ENCODE measurements at regions not wholly inside any gene's neighbourhood (a gene's known extent, or its start where the extent isn't known, plus 50 kb on each side); places are given as distances from the start of the nearest gene placed in this dataset.
"Not testable (repeated sequence)": the region's sequence is repeated elsewhere in the genome, so short reads cannot be mapped to it uniquely, and the experiment has no call there.

DNA sequence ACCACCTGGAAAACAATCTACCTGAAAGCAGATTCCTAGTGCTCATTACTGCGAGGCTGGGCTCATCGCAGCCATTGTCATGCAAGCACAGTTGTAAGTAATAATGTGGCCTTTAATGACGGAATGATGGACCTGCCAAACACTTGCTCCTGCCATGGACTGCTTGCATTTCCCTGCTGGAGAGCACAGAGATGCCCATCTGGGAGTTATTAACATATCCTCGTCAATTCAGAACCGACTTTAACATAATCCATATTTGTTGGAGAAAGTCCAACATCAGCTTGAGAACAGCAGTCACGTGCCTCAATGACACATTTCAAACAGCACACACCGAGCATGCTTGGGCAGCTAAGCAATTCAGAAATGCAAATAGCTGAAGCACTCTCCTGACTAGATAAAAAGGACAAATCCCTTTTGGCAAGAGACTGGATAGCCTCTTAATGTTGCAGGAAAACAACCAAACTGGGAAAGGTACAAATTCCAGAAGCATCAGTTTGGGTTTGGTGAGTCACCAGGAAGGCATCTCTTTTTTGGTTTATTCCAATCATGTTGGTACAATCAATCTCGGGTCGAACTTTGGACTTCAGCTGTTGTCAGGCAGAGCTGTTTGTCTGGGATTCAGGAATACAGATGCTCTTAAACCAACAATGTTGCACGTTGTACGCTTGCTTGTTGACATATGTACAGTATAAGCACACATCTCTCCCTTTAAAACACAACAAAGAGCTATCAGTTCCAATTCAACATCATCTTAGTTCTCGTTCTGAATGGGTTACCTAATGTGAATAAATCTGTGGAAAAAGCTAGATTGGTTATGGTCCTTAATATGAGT, 395.8 kb downstream of the LNPK start:
- Mint-ChIP-seq H3K27ac (no peak overlapping the region), H3K36me3 (ENCODE audit: low read depth) (no peaks in the 10 kb centered on the region), H3K4me1 (ENCODE audit: low read depth) (no peaks in the 10 kb centered on the region), H3K4me3 (no peak overlapping the region), H3K9me3 (no peaks in the 10 kb centered on the region), H3K27me3 (peaks cover 3% of the 10 kb centered on the region)

GRCh38 chr2:175605640-175606009, 396.4 kb downstream of the LNPK start:
- Mint-ChIP-seq H3K4me3 (no peak overlapping the region), H3K9me3 (no peaks in the 10 kb centered on the region), H3K27ac (no peak overlapping the region), H3K4me1 (ENCODE audit: low read depth) (no peaks in the 10 kb centered on the region), H3K36me3 (ENCODE audit: low read depth) (no peaks in the 10 kb centered on the region), H3K27me3 (peaks cover 3% of the 10 kb centered on the region)

DNA sequence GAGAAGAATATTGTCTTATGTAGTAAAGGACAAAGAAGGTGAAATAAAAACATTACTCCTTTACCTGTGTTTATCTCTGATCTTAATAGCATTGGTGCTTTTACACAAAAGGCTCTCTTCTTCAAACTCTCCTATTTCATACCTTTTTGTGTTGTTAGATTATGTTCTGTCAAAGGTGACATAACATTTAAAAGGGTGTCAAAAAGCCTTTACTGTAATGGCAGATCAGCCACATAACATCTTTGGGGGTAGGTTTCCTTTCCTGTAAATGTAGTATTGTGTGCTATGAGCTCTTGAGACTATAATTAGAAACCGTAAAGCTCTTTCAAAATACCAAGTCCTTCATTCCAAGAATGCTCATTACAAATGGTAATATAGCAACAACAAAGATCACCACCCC, 400.1 kb downstream of the LNPK start:
- Mint-ChIP-seq H3K9me3 (no peaks in the 10 kb centered on the region), H3K27ac (no peak overlapping the region), H3K4me3 (no peak overlapping the region), H3K36me3 (ENCODE audit: low read depth) (no peaks in the 10 kb centered on the region), H3K27me3 (peaks cover 3% of the 10 kb centered on the region), H3K4me1 (ENCODE audit: low read depth) (no peaks in the 10 kb centered on the region)

DNA sequence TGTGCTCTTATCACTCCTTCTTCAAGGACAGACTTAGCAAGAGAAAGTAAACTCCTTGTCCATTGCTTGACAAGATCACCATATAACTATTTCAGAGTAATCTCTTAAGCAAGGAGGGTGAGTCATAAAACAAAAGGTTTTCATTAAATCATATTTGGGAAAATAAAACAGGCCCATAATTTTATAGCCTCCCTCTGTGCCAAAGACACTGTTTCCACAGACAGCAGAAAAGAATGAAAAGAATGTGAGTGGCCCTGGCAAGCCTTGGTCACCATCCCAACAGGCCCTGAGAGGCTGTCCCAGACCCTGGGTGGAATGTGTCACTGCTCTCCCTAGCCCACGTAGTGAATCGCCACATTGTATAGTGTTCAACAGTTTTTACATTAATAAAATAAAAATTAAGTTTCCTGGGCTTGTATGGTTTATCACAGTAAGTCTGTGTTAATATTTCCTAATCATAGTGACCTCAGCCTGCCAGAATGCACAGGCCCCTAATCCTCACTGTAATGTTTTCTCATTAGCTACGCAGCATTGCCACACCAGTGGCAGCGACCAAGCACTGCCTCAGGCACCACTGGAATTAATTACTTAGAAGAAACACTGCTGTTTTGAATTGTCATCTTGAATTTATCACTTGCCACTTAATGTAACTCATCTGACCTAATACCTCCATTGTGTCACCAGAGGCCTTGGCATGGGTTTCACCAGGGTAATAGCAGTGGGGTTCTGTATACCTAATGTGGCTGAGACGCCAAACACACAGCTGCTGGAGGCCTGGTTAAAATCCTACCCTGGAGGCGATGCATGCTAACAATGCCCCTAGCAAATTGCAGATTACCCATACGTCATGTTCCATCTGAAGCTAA, 401.9 kb downstream of the LNPK start:
- no peaks in the 10 kb centered on the region for H3K9me3 Mint-ChIP-seq
- peaks cover 3% of the 10 kb centered on the region for H3K27me3 Mint-ChIP-seq
- H3K4me3 Mint-ChIP-seq = no peak overlapping the region
- H3K4me1 Mint-ChIP-seq (ENCODE audit: low read depth) = no peaks in the 10 kb centered on the region
- H3K36me3 Mint-ChIP-seq (ENCODE audit: low read depth) = no peaks in the 10 kb centered on the region
- no peak overlapping the region for H3K27ac Mint-ChIP-seq

DNA sequence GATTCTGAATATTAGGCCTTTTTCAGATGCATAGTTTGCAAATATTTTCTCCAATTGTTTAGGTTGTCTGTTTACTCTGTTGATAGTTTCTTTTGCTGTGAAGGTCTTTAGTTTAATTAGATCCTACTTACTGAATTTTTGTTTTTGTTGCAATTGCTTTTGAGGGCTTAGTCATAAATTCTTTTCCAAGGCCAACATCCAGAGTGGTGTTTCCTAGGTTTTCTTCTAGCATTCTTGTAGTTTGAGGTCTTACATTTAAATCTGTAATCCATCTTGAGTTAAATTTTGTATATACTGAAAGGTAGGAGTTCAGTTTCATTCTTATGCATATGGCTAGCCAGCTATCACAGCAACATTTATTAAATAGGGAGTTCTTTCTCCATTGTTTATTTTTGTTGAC, 404.8 kb downstream of the LNPK start:
- no peaks in the 10 kb centered on the region for H3K36me3 Mint-ChIP-seq (ENCODE audit: low read depth)
- no peaks in the 10 kb centered on the region for H3K9me3 Mint-ChIP-seq
- H3K27ac Mint-ChIP-seq = no peak overlapping the region
- H3K4me3 Mint-ChIP-seq = no peak overlapping the region
- no peaks in the 10 kb centered on the region for H3K4me1 Mint-ChIP-seq (ENCODE audit: low read depth)
- no peaks in the 10 kb centered on the region for H3K27me3 Mint-ChIP-seq

DNA sequence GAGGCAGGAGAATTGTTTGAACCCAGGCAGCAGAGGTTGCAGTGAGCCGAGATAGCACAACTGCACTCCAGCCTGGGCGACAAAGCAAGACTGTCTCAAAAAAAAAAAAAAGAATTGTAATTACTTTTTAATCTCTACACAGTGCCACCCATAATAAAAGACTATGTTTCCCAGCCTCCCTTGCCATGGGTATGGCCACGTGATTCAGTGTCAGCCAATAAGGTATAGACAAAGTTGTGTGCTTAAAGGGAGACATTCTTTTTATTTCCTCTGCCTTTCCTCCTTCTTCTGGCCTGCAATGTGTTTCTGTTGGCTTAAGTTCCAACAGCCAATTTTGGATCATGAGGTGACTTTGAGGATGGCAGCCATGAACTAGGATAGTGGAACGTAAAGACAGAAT, 406.9 kb downstream of the LNPK start:
- H3K9me3 Mint-ChIP-seq = no peaks in the 10 kb centered on the region
- no peak overlapping the region for H3K4me3 Mint-ChIP-seq
- H3K36me3 Mint-ChIP-seq (ENCODE audit: low read depth) = no peaks in the 10 kb centered on the region
- no peaks in the 10 kb centered on the region for H3K27me3 Mint-ChIP-seq
- H3K4me1 Mint-ChIP-seq (ENCODE audit: low read depth) = no peaks in the 10 kb centered on the region
- no peak overlapping the region for H3K27ac Mint-ChIP-seq

GRCh38 chr2:175593686-175594525, 408.2 kb downstream of the LNPK start:
- not testable (repeated sequence) for H3K36me3 Mint-ChIP-seq (ENCODE audit: low read depth); H3K9me3 Mint-ChIP-seq; H3K27me3 Mint-ChIP-seq; H3K4me1 Mint-ChIP-seq (ENCODE audit: low read depth); H3K27ac Mint-ChIP-seq; H3K4me3 Mint-ChIP-seq

DNA sequence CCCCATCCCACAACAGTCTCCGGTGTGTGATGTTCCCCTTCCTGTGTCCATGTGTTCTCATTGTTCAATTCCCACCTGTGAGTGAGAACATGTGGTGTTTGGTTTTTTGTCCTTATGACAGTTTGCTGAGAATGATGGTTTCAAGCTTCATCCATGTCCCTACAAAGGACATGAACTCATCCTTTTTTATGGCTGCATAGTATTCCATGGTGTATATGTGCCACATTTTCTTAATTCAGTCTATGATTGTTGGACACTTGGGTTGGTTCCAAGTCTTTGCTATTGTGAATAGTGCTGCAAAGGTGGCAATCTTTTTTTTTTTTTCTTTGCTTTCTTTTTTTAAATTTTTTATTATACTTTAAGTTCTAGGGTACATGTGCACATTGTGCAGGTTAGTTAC, 406.7 kb upstream of the ATP5MC3 start:
- not testable (repeated sequence) for H3K4me3 Mint-ChIP-seq; H3K27ac Mint-ChIP-seq; H3K36me3 Mint-ChIP-seq (ENCODE audit: low read depth); H3K4me1 Mint-ChIP-seq (ENCODE audit: low read depth); H3K9me3 Mint-ChIP-seq; H3K27me3 Mint-ChIP-seq

GRCh38 chr2:175585496-175585895, 404.0 kb upstream of the ATP5MC3 start:
- no peaks in the 10 kb centered on the region for H3K9me3 Mint-ChIP-seq
- no peaks in the 10 kb centered on the region for H3K27me3 Mint-ChIP-seq
- no peak overlapping the region for H3K27ac Mint-ChIP-seq
- no peaks in the 10 kb centered on the region for H3K36me3 Mint-ChIP-seq (ENCODE audit: low read depth)
- H3K4me1 Mint-ChIP-seq (ENCODE audit: low read depth) = no peaks in the 10 kb centered on the region
- no peak overlapping the region for H3K4me3 Mint-ChIP-seq

DNA sequence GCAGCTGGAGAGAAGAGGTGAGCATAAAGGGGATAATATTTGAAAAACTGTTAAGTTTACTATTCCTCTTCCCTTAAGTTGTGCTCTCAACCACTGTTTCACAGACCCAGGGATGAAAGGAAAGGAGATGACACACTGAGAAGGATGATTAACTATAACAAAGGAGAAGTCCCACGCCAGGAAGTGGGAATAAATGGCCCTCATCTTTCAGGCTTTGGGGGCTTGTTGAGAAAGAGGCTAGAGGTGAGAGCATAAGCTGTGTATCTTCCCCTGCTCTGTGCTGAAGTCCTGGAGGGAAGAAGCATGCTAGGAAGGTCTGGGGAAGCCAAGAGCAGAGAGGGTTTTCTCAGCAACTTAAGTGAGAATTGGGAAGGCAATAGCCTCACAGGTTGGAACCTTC, 399.1 kb upstream of the ATP5MC3 start:
- peaks cover 9% of the 10 kb centered on the region for H3K4me1 Mint-ChIP-seq (ENCODE audit: low read depth)
- no peaks in the 10 kb centered on the region for H3K9me3 Mint-ChIP-seq
- H3K27me3 Mint-ChIP-seq = no peaks in the 10 kb centered on the region
- no peaks in the 10 kb centered on the region for H3K36me3 Mint-ChIP-seq (ENCODE audit: low read depth)
- no peak overlapping the region for H3K27ac Mint-ChIP-seq
- H3K4me3 Mint-ChIP-seq = no peak overlapping the region

DNA sequence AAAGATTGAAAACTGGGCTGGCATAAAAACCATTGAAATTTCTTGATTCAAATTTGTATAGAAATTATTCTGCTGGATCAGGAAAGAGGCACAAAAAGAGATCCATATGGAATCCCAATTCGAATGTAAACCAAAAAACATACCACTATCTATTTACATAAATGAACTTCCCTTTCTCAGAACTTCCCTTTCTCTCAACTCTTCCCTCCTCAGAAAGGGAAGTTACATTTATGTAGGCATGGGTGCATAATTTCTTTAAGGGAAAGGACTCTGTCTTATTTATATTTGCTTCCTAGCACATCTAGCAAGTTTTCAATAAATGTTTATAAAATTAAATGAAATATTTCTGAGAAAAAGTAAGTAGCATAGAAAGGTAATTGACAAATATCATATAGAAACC, 398.1 kb upstream of the ATP5MC3 start:
- no peaks in the 10 kb centered on the region for H3K9me3 Mint-ChIP-seq
- no peak overlapping the region for H3K27ac Mint-ChIP-seq
- peaks cover 16% of the 10 kb centered on the region for H3K4me1 Mint-ChIP-seq (ENCODE audit: low read depth)
- no peaks in the 10 kb centered on the region for H3K27me3 Mint-ChIP-seq
- H3K36me3 Mint-ChIP-seq (ENCODE audit: low read depth) = no peaks in the 10 kb centered on the region
- no peak overlapping the region for H3K4me3 Mint-ChIP-seq

GRCh38 chr2:175577368-175577970, 396.0 kb upstream of the ATP5MC3 start:
- Mint-ChIP-seq H3K9me3 (no peaks in the 10 kb centered on the region), H3K27me3 (peaks cover 4% of the 10 kb centered on the region), H3K27ac (no peak overlapping the region), H3K4me1 (ENCODE audit: low read depth) (peaks cover 16% of the 10 kb centered on the region), H3K4me3 (no peak overlapping the region), H3K36me3 (ENCODE audit: low read depth) (no peaks in the 10 kb centered on the region)

DNA sequence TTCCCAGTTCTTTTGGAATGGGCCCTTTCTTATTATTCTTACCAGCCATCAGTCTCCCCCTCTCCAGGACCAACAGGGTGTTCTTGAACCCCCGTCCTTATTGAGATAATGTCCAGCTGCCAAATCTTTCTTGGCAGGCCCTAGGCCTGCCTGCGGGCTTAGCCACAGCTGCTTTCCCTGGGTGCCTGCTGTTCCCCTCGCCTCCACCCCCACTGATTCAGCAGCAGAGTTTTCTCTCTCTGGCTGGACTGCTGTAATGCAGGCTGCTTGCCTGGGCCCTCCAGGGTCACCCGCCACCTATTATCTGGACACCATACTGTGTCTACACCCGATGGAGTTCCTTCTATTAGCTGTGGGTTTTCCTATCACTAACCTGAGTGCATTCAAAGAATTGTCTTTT, 395.4 kb upstream of the ATP5MC3 start:
- Mint-ChIP-seq H3K27ac (no peak overlapping the region), H3K4me1 (ENCODE audit: low read depth) (peaks cover 16% of the 10 kb centered on the region), H3K4me3 (no peak overlapping the region), H3K9me3 (no peaks in the 10 kb centered on the region), H3K27me3 (peaks cover 4% of the 10 kb centered on the region), H3K36me3 (ENCODE audit: low read depth) (no peaks in the 10 kb centered on the region)

DNA sequence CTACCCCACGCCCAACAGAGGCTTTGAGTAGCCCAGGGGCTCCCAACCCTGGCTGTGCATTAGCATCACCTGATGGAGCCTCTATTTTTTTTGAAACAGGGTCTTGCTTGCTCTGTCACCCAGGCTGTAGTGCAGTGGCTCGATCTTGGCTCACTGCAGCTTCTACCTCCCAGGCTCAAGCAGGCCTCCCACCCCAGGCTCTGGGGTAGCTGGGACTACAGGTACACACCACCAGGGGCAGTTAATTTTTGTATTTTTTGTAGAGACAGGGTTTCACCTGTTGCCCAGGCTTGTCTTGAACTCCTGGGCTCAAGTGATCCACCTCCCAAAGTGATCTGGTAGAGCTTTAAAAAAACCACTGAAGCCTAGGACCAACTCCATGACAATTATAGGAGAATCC, 394.8 kb upstream of the ATP5MC3 start:
- no peak overlapping the region for H3K27ac Mint-ChIP-seq
- peaks cover 16% of the 10 kb centered on the region for H3K4me1 Mint-ChIP-seq (ENCODE audit: low read depth)
- no peak overlapping the region for H3K4me3 Mint-ChIP-seq
- H3K9me3 Mint-ChIP-seq = no peaks in the 10 kb centered on the region
- no peaks in the 10 kb centered on the region for H3K36me3 Mint-ChIP-seq (ENCODE audit: low read depth)
- H3K27me3 Mint-ChIP-seq = peaks cover 8% of the 10 kb centered on the region
